ENCODE measurements at regions not wholly inside any gene's neighbourhood (a gene's known extent, or its start where the extent isn't known, plus 50 kb on each side); places are given as distances from the start of the nearest gene placed in this dataset.

DNA sequence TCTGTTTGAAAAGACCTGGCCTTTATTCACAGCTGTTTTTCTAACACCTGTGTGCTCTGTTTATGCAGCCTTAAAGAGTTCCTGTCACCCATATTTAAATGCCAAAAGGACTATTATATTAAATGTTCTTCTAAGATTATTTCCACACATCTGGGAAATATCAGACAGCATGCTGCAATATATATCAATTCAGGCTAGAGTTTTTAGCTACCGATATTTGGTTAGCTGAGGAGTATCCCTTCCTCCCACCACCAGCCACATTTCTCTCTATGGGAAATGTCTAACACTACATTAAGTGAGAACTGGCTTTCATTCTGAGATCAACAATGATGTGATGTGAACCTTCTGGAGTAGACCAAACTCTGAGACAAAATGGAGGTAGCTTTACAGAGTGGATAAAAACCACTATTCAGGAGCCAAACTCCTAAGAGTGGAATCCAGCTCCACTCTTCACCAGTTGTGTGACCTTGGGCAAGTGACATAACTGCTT lies 509.2 kb downstream of the ZNF608 start:
- TF ChIP-seq, protein P1, sequence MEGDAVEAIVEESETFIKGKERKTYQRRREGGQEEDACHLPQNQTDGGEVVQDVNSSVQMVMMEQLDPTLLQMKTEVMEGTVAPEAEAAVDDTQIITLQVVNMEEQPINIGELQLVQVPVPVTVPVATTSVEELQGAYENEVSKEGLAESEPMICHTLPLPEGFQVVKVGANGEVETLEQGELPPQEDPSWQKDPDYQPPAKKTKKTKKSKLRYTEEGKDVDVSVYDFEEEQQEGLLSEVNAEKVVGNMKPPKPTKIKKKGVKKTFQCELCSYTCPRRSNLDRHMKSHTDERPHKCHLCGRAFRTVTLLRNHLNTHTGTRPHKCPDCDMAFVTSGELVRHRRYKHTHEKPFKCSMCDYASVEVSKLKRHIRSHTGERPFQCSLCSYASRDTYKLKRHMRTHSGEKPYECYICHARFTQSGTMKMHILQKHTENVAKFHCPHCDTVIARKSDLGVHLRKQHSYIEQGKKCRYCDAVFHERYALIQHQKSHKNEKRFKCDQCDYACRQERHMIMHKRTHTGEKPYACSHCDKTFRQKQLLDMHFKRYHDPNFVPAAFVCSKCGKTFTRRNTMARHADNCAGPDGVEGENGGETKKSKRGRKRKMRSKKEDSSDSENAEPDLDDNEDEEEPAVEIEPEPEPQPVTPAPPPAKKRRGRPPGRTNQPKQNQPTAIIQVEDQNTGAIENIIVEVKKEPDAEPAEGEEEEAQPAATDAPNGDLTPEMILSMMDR (IDR thresholded peaks at IDR 0.05): no peak
- no peak for TF ChIP-seq ZFX (IDR thresholded peaks at IDR 0.05; ENCODE audit: borderline replicate concordance)

Measured in 22Rv1 (cell line).